Pancreas (tissue), 10 donors: ENCODE measurements at regions not wholly inside any gene's neighbourhood (a gene's known extent, or its start where the extent isn't known, plus 50 kb on each side); places are given as distances from the start of the nearest gene placed in this dataset.

Source experiments
- ATAC-seq, 4 donors: fragments of 200-7000 bp; cut with Tn5 transposase; one replicate each; pipeline versions ENCODE4 v1.8.0 to v1.9.1; 2020; ENCODE audit warnings: mild to moderate bottlenecking in 4 of 4, moderate library complexity in 4 of 4
- DNase-seq, 6 donors: peaks; one replicate each; pipeline ENCODE4 v3.0.0-alpha.2; 2020
- FAIRE-seq: peaks from 2 replicates; lab custom pipeline; 2012; peaks lifted over from hg19 to GRCh38; lab: Jason Lieb, UNC
- H3K27ac ChIP-seq, 4 donors: fragments of 200-600 bp; sonication (generic); 1 replicate in 3 of 4; 2 replicates in 1 of 4; pipeline versions ENCODE4 v1.5.0 to v1.8.0; 2020
- H3K27me3 ChIP-seq, 4 donors: fragments of 200-600 bp; one replicate each; pipeline ENCODE4 v1.8.0; 2021
- H3K36me3 ChIP-seq, 3 donors: fragments of 200-600 bp; sonication (generic) in 1 of 3; one replicate each; pipeline versions ENCODE4 v1.5.0 to v1.8.0; 2020 to 2021
- H3K4me1 ChIP-seq, 3 donors: fragments of 200-600 bp; one replicate each; pipeline ENCODE4 v1.8.0; 2021
- H3K4me3 ChIP-seq, 4 donors: fragments of 200-600 bp; sonication (generic) in 2 of 4; one replicate each; pipeline versions ENCODE4 v1.5.0 to v1.8.0; 2020 to 2021
- H3K9me3 ChIP-seq, 4 donors: fragments of 200-600 bp; one replicate each; pipeline ENCODE4 v1.8.0; 2021
- WGBS, 2 donors: extraction: QIAGEN DNeasy Blood & Tissue Kit; methylation state at CpG; one replicate each; pipeline ENCODE4 v1.1.7; 2013; 5-methylcytosine and 5-hydroxymethylcytosine counted together
- intact Hi-C, 3 donors: fragments of 100-400 bp; cut with DNase I; formaldehyde crosslinking; loops; one replicate each; pipeline versions ENCODE4 v1.11.1 to v1.14.2; 2022
- TF ChIP-seq, protein P1 (sequence below), 4 donors: fragments of 200-600 bp; sonication (generic) in 3 of 4; IDR thresholded peaks; one replicate each; pipeline versions ENCODE4 v1.5.0 to v1.8.0; 2021; ENCODE audit warnings: antibody characterized with exemption in 4 of 4
- donor health status: healthy with polysubstance abuse.
- donor health status: DM: no; HTN: no; CAD: no; lungs with moderate emphysema.
- donor health status: DM: no; HTN: no; CAD: no.
- donor health status: control.
- donor health status: control.
- donor health status: Bipolar disorder and iron deficiency.
- donor health status: DM: yes; HTN: yes; CAD: no.
- donor health status: DM: no; HTN: no; CAD: no.
- donor health status: DM: no; HTN: no; CAD: no.
- donor health status: DM: yes; HTN: yes; CAD: no.

DNA sequence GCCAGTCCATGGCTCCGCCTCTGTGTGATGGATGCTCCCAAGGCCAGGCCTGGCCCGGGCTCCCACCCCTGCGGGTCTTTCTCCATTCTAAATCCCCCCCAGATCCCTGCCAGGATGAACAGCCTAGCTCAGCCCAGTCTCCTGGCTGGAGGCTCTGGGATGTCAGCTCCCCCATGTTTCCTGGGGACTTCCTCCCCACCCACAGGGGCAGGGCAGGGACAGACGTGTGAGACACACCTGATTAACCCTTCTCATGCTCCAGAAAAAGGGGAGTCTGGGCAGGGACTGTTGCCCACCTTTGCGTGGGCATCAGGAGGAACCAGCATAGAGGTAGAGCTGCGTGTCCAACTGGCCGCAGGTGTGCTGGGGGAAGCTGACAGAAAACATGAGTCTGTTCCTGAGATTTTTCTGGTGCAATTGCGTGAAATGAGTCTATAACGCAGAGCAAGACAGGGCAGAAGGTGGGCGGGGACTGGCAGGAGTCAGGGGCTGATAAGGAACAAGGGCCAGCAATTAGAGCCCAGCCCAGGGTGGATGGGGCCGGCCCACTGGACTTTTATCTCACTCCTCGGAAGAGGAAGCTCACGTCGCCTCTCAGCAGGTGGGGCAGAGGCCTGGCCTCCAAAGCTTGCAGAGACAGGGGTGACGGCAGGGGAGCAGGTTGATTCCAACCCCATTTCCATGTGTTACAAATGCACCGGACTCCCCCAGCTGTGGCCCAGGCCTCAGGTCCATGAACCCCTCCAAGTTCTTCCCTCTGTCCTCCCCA, 238.2 kb downstream of the RBFOX3 start:
- TF ChIP-seq, protein P1, sequence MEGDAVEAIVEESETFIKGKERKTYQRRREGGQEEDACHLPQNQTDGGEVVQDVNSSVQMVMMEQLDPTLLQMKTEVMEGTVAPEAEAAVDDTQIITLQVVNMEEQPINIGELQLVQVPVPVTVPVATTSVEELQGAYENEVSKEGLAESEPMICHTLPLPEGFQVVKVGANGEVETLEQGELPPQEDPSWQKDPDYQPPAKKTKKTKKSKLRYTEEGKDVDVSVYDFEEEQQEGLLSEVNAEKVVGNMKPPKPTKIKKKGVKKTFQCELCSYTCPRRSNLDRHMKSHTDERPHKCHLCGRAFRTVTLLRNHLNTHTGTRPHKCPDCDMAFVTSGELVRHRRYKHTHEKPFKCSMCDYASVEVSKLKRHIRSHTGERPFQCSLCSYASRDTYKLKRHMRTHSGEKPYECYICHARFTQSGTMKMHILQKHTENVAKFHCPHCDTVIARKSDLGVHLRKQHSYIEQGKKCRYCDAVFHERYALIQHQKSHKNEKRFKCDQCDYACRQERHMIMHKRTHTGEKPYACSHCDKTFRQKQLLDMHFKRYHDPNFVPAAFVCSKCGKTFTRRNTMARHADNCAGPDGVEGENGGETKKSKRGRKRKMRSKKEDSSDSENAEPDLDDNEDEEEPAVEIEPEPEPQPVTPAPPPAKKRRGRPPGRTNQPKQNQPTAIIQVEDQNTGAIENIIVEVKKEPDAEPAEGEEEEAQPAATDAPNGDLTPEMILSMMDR (IDR thresholded peaks at IDR 0.05): no peak
- Histone ChIP-seq H3K27me3 (no peaks in the 10 kb centered on the region), H3K4me3 (no peak overlapping the region), H3K36me3 (no peaks in the 10 kb centered on the region), H3K9me3 (no peaks in the 10 kb centered on the region), H3K4me1 (no peaks in the 10 kb centered on the region), H3K27ac (no peak overlapping the region)
- FAIRE-seq (no peak), DNase-seq (no peak), ATAC-seq (no peak)
- WGBS, 2 donors: 35 to 37% methylated on average over 16 of the region's 16 CpGs
- intact Hi-C loops: no loop called here

DNA sequence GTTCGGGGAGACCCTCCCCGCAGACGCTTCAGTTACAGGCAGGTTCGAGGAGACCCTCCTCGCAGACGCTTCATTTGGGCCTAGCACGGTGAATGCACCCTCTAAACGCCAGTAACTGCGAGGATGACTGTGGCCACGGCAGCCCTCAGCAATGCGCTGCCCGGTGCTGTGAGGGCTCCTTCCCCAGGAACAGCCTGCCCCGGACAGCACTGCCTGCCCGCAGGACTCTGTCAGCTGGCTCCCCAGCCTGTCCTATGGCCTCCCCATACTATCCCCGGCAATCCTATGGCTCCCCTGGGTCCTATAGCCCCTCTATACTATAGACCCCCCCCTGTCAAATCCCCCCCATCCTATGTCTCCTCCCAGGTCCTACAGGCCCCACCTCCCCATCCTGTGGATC, 238.9 kb downstream of the RBFOX3 start:
- no peaks in the 10 kb centered on the region for H3K36me3 ChIP-seq
- no peaks in the 10 kb centered on the region for H3K9me3 ChIP-seq
- DNase-seq (no peak), ATAC-seq (no peak), FAIRE-seq (no peak)
- no peaks in the 10 kb centered on the region for H3K4me1 ChIP-seq
- TF ChIP-seq, protein P1 (IDR thresholded peaks at IDR 0.05): no peak
- intact Hi-C loops: no loop called here
- H3K27me3 ChIP-seq: no peaks in the 10 kb centered on the region
- WGBS, 2 donors: 45 to 62% methylated on average over 15 of the region's 15 CpGs
- H3K4me3 ChIP-seq: no peak overlapping the region
- H3K27ac ChIP-seq: no peak overlapping the region

DNA sequence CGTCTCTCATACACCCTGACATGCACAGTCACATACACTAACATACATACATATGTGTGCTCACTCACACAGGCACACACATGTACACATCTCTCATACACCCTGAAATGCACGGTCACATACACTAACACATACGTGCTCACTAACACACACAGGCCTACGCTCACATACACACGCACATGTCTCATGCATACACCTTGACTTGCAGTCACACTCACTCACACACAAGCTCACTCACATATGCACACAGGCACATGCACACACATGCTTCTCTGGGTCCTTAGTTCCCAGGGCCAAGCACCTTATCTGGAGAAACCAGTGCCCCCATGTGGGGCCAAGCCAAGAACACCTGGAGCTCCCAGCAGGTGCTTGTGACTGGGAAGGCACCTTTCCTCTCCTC, 240.3 kb downstream of the RBFOX3 start:
- no peak for DNase-seq
- FAIRE-seq: no peak
- TF ChIP-seq, protein P1 (IDR thresholded peaks at IDR 0.05): no peak
- WGBS, 2 donors: 64 to 73% methylated on average over 5 of the region's 5 CpGs
- no peak overlapping the region for H3K4me3 ChIP-seq
- no peak for ATAC-seq
- intact Hi-C loops: no loop called here
- H3K27me3 ChIP-seq: no peaks in the 10 kb centered on the region
- H3K36me3 ChIP-seq: no peaks in the 10 kb centered on the region
- H3K9me3 ChIP-seq: no peaks in the 10 kb centered on the region
- H3K27ac ChIP-seq: no peak overlapping the region
- H3K4me1 ChIP-seq: no peaks in the 10 kb centered on the region

DNA sequence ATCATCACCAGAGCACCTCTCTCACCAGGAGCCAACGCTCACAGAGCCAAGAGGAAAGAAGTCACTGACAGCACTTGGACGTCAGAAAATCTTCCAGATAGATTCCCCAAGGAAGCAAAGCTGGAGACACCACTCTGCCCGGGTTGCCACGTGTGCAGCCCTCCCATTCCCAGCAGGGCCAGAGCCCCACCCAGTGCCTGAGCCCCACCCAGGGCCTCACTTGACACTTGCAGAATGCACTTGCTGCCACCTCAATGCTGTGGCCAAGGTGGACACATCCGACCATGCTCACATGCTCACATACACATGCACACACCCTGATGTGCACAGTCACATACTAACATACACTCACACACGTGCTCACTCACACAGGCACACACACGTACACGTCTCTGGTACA, 240.7 kb downstream of the RBFOX3 start:
- peaks cover 0 to 2% (median 0%) of the 10 kb centered on the region in 4 donors for H3K27me3 ChIP-seq
- H3K27ac ChIP-seq: no peak overlapping the region
- no peak overlapping the region for H3K4me3 ChIP-seq
- intact Hi-C loops: no loop called here
- ATAC-seq: no peak
- no peaks in the 10 kb centered on the region for H3K9me3 ChIP-seq
- FAIRE-seq: no peak
- no peaks in the 10 kb centered on the region for H3K36me3 ChIP-seq
- TF ChIP-seq, protein P1 (IDR thresholded peaks at IDR 0.05): no peak
- 47 to 52% methylated on average over 8 of the region's 8 CpGs for WGBS, 2 donors
- no peaks in the 10 kb centered on the region for H3K4me1 ChIP-seq
- DNase-seq: no peak

DNA sequence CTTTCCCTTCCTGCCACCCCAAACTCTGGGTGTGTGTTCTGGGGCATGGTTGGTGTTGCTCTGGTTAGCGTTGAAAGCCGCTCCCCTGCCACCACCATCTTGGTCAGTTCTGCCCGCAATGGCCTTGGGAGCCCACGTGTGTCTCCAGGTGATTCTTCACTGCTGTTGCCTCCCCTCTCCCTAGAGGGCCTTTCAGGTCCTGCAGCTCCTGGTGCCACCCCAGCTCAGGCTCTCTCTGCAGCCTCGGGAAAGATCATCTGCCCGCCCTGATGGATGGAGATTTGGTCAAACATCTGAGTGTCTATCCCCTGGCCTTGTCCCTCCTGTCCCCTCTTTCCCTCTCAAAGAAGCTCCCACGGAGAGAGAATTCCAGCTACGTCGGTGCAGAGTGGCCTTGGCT, 241.3 kb downstream of the RBFOX3 start:
- Histone ChIP-seq H3K4me1 (no peaks in the 10 kb centered on the region), H3K27ac (no peak overlapping the region), H3K36me3 (no peaks in the 10 kb centered on the region), H3K9me3 (no peaks in the 10 kb centered on the region), H3K4me3 (no peak overlapping the region), H3K27me3 (peaks cover 0 to 2% (median 0%) of the 10 kb centered on the region in 4 donors)
- TF ChIP-seq, protein P1 (IDR thresholded peaks at IDR 0.05): no peak
- intact Hi-C loops: no loop called here
- ATAC-seq: no peak
- no peak for DNase-seq
- WGBS, 2 donors: 47 to 57% methylated on average over 9 of the region's 9 CpGs
- FAIRE-seq: no peak
